Coronary artery (tissue), 2 donors: ENCODE measurements at regions not wholly inside any gene's neighbourhood (a gene's known extent, or its start where the extent isn't known, plus 50 kb on each side); places are given as distances from the start of the nearest gene placed in this dataset.

ENCODE experiments used
- DNase-seq: peaks from one replicate; pipeline ENCODE4 v3.0.0-alpha.2; 2017; ENCODE audit warnings: low spot score
- H3K27ac ChIP-seq, 2 donors: fragments of 200-600 bp; sonication (generic); one replicate each; pipeline ENCODE4 v1.5.1; 2016 to 2019
- H3K4me3 ChIP-seq: fragments of 200-600 bp; sonication (generic); 2 replicates; pipeline ENCODE4 v1.5.1; 2016; ENCODE audit warnings: mild to moderate bottlenecking, moderate library complexity
- TF ChIP-seq, protein P1 (sequence below): fragments of 200-600 bp; sonication (generic); IDR thresholded peaks from one replicate; pipeline ENCODE4 v1.5.1; 2019; ENCODE audit warnings: antibody characterized with exemption

DNA sequence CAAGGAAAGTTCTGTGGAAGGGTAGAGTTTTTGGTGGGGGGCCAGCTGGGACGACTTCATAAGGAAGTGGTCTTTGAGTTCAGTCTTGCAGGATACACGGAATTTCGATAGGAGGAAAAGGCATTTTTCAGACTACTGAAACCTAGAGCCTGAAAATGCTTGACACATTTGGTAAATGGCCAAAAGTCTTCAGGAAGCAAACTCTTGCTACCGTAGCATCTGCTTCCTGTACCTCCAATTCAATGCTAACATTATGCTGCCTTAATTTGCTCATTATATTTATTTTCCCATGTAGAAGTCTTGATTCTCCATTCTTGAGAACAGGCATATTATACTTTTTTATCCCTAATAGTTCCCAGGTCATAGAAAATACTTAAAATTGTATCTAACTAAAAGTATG is 129.3 kb upstream of the MED13 start:
- TF ChIP-seq, protein P1, sequence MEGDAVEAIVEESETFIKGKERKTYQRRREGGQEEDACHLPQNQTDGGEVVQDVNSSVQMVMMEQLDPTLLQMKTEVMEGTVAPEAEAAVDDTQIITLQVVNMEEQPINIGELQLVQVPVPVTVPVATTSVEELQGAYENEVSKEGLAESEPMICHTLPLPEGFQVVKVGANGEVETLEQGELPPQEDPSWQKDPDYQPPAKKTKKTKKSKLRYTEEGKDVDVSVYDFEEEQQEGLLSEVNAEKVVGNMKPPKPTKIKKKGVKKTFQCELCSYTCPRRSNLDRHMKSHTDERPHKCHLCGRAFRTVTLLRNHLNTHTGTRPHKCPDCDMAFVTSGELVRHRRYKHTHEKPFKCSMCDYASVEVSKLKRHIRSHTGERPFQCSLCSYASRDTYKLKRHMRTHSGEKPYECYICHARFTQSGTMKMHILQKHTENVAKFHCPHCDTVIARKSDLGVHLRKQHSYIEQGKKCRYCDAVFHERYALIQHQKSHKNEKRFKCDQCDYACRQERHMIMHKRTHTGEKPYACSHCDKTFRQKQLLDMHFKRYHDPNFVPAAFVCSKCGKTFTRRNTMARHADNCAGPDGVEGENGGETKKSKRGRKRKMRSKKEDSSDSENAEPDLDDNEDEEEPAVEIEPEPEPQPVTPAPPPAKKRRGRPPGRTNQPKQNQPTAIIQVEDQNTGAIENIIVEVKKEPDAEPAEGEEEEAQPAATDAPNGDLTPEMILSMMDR = no peak
- DNase-seq = no peak
- Histone ChIP-seq H3K27ac (no peak overlapping the region), H3K4me3 (no peak overlapping the region)

- no peak for DNase-seq
- TF ChIP-seq, protein P1 = no peak
- no peak overlapping the region for H3K27ac ChIP-seq
- no peak overlapping the region for H3K4me3 ChIP-seq
These were observed 128.2 kb upstream of the MED13 start for GRCh38 chr17:62193249-62193648.

- DNase-seq = no peak
- TF ChIP-seq, protein P1 = no peak
- H3K27ac ChIP-seq = no peak overlapping the region
- H3K4me3 ChIP-seq = no peak overlapping the region
These were observed 126.6 kb upstream of the MED13 start for GRCh38 chr17:62191390-62192361.

GRCh38 chr17:62189377-62189776 is 124.3 kb upstream of the MED13 start:
- TF ChIP-seq, protein P1 = no peak
- H3K27ac ChIP-seq = no peak overlapping the region
- no peak for DNase-seq
- H3K4me3 ChIP-seq = no peak overlapping the region

DNA sequence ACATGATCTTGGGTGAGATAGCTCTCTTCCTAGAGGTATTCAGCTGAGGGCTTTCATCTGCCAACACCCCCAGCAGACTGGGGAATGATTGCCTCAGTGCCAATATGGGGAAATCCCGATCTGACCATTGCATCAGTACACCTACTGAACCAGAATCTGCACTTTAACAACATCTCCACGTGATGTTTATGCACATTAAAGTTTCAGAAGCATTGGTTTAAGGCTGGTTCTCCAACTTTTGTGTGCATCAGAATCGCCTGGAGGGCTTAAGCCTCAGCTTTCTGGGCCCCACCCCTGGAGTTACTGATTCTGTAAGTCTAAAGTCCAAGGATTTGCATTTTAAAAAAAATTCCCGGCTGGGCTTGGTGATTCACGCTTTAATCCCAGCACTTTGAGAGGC is 123.6 kb upstream of the MED13 start:
- TF ChIP-seq, protein P1 = no peak
- no peak for DNase-seq
- Histone ChIP-seq H3K27ac (no peak overlapping the region), H3K4me3 (no peak overlapping the region)

DNA sequence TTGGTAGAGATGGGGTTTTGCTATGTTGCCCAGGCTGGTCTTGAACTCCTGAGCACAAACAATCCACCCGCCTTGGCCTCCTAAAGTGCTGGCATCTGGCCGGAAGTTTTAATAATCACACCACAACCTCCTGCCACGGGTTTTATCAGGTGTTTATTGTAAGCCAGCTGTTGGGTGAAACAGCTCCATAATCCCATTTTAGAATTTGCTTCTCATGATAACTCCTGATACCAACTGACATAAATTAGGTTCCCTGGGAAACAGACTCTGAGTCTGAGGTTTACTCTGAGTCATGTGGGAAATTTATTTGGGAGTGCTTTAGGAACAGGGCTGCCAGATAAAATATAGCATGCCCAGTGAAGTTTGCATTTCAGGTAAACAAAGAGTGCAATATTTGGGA is 122.6 kb upstream of the MED13 start:
- no peak for DNase-seq
- TF ChIP-seq, protein P1 = no peak
- no peak overlapping the region for H3K27ac ChIP-seq
- no peak overlapping the region for H3K4me3 ChIP-seq

DNA sequence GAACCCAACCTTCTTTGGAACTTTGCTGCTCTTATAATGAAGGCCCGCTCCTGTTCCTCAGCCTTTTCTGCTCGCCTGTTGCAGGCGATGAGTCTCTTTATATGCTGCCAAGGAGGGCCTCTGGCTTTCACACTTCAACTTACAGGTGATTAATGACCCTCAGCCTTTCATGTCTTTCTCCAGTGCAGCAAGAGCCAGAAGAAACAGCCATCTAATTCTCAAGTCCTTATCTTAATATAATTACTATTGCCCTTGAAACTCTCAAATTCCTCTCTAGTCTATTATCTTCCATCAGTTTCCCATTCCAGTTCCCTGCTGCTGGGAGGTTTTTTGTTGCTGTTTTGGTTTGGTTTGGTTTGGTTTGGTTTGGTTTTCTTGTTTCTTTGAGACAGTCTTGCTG is 121.8 kb upstream of the MED13 start:
- H3K4me3 ChIP-seq = no peak overlapping the region
- H3K27ac ChIP-seq = no peak overlapping the region
- DNase-seq = no peak
- TF ChIP-seq, protein P1 = no peak
